ENCODE measurements at regions not wholly inside any gene's neighbourhood (a gene's known extent, or its start where the extent isn't known, plus 50 kb on each side); places are given as distances from the start of the nearest gene placed in this dataset.

GRCh38 chr2:84077496-84077895 lies 381.6 kb downstream of the SUCLG1 start:
- Histone ChIP-seq H3K9ac (ENCODE audit: insufficient read depth in 1 of 2, low read depth in 2 of 2, low read length in 2 of 2) (no peak overlapping the region), H3K4me2 (ENCODE audit: insufficient read depth, low read length) (no peak overlapping the region), H3K79me2 (ENCODE audit: control insufficient read depth, insufficient read depth, low read length) (no peaks in the 10 kb centered on the region), H3K36me3 (ENCODE audit: control insufficient read depth, insufficient read depth, low read length) (no peaks in the 10 kb centered on the region), H3K4me1 (replicated peaks in 1 of 2; ENCODE audit: control insufficient read depth in 2 of 2, insufficient read depth in 2 of 2, low read length in 2 of 2) (peaks cover 0 to 2% of the 10 kb centered on the region in 2 experiments; a peak in 2 of 5 replicates), H3K4me3 (no peak overlapping the region), H3K9me1 (ENCODE audit: control insufficient read depth, insufficient read depth, low read length) (no peaks in the 10 kb centered on the region), H4K20me1 (replicated peaks; ENCODE audit: control insufficient read depth, insufficient read depth, low read length) (no peaks in the 10 kb centered on the region), H2AFZ (ENCODE audit: low read depth, low read length) (no peak overlapping the region), H3K27ac (ENCODE audit: extremely low read depth, low read depth, low read length) (no peak overlapping the region), H3K9me3 (replicated peaks; ENCODE audit: control insufficient read depth, insufficient read depth, low read depth, low read length) (no peaks in the 10 kb centered on the region; the same call in 1 of the 2 replicates), H3K27me3 (ENCODE audit: control insufficient read depth in 2 of 2, insufficient read depth in 2 of 2, low read length in 2 of 2) (no peaks in the 10 kb centered on the region; a peak in 2 of 5 replicates)
- FAIRE-seq: peak; percentile 29
- BruUV-seq (replicated peaks): no TSS peak
- CTCF ChIA-PET (ENCODE audit: low intra/inter-chr PET ratio): interaction anchor here (0.9 to 1.4 kb wide), 3 partner anchors 55 to 295 kb away, joined by 3 to 5 read pairs (median 4); no protein-coding TSS in a partner anchor
- intact Hi-C loops (cut with micrococcal nuclease): loop anchor here (2.0 to 5.0 kb wide), 4 partner anchors 55 to 251 kb away; no protein-coding TSS in a partner anchor
- peak; percentile 83 for ATAC-seq
- 25% methylated on average over 2 of the region's 2 CpGs for WGBS (ENCODE audit: insufficient coverage, low coverage, missing lambda C conversion rate)
- peak; percentile 23 to 53 (median 29) for DNase-seq (ENCODE audit: extremely low read depth in 1 of 4, low spot score in 3 of 4)
- POLR2A ChIA-PET: no interaction called here
- in situ Hi-C loops (cut with MboI): loop anchor here (10.0 kb wide), 1 partner anchor 263 kb away; no protein-coding TSS in a partner anchor
- TF ChIP-seq PRMT5 (CRISPR knock-in tag; IDR thresholded peaks at IDR 0.05) (no peak), CBX3 (IDR thresholded peaks at IDR 0.05; ENCODE audit: borderline replicate concordance in 1 of 2, low read length in 2 of 2) (no peak), ETS1 (conservative IDR thresholded peaks at IDR 0.05; ENCODE audit: control insufficient read depth, low read depth, low read length) (no peak), SMC3 (conservative IDR thresholded peaks at IDR 0.05; ENCODE audit: insufficient read depth, low read depth, low read length) (peak; percentile 49; the same call in 1 of the 2 replicates), ZNF23 (CRISPR knock-in tag; IDR thresholded peaks at IDR 0.05) (no peak), ZFP1 (CRISPR knock-in tag; IDR thresholded peaks at IDR 0.05) (no peak), NCOA2 (IDR thresholded peaks at IDR 0.05; ENCODE audit: partially characterized antibody in 2 of 2) (no peak), ZNF146 (CRISPR knock-in tag; IDR thresholded peaks at IDR 0.05; ENCODE audit: unreplicated experiment) (no peak), ELK3 (CRISPR knock-in tag; IDR thresholded peaks at IDR 0.05) (no peak), SMARCB1 (IDR thresholded peaks at IDR 0.05; ENCODE audit: insufficient read length, low read depth) (no peak), RB1 (IDR thresholded peaks at IDR 0.05; ENCODE audit: low read depth) (0 out of 2 replicates have a peak, but pooled peaks have one; percentile 18)
- TF ChIP-seq, protein P1, sequence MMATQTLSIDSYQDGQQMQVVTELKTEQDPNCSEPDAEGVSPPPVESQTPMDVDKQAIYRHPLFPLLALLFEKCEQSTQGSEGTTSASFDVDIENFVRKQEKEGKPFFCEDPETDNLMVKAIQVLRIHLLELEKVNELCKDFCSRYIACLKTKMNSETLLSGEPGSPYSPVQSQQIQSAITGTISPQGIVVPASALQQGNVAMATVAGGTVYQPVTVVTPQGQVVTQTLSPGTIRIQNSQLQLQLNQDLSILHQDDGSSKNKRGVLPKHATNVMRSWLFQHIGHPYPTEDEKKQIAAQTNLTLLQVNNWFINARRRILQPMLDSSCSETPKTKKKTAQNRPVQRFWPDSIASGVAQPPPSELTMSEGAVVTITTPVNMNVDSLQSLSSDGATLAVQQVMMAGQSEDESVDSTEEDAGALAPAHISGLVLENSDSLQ (IDR thresholded peaks at IDR 0.05): peak; percentile 31
- TF ChIP-seq, protein P2, sequence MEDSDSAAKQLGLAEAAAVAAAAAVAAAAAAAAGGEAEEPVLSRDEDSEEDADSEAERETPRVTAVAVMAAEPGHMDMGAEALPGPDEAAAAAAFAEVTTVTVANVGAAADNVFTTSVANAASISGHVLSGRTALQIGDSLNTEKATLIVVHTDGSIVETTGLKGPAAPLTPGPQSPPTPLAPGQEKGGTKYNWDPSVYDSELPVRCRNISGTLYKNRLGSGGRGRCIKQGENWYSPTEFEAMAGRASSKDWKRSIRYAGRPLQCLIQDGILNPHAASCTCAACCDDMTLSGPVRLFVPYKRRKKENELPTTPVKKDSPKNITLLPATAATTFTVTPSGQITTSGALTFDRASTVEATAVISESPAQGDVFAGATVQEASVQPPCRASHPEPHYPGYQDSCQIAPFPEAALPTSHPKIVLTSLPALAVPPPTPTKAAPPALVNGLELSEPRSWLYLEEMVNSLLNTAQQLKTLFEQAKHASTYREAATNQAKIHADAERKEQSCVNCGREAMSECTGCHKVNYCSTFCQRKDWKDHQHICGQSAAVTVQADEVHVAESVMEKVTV (CRISPR knock-in tag; IDR thresholded peaks at IDR 0.05): 0 out of 2 replicates have a peak, but pooled peaks have one; percentile 27
- TF ChIP-seq, protein P3, sequence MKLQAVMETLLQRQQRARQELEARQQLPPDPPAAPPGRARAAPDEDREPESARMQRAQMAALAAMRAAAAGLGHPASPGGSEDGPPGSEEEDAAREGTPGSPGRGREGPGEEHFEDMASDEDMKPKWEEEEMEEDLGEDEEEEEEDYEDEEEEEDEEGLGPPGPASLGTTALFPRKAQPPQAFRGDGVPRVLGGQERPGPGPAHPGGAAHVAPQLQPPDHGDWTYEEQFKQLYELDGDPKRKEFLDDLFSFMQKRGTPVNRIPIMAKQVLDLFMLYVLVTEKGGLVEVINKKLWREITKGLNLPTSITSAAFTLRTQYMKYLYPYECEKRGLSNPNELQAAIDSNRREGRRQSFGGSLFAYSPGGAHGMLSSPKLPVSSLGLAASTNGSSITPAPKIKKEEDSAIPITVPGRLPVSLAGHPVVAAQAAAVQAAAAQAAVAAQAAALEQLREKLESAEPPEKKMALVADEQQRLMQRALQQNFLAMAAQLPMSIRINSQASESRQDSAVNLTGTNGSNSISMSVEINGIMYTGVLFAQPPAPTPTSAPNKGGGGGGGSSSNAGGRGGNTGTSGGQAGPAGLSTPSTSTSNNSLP (IDR thresholded peaks at IDR 0.05; ENCODE audit: borderline replicate concordance, low read depth, low read length): peak; percentile 70; the same call in 1 of the 2 replicates
